ENCODE measurements at regions not wholly inside any gene's neighbourhood (a gene's known extent, or its start where the extent isn't known, plus 50 kb on each side); places are given as distances from the start of the nearest gene placed in this dataset.

GRCh38 chr4:58205446-58206235 is 1095.5 kb upstream of the IGFBP7 start:
- no peak for DNase-seq (ENCODE audit: low spot score)

GRCh38 chr4:58192217-58192616 is 1082.0 kb upstream of the IGFBP7 start:
- DNase-seq (ENCODE audit: low spot score), result no peak

GRCh38 chr4:58191109-58191508 is 1080.9 kb upstream of the IGFBP7 start:
- no peak for DNase-seq (ENCODE audit: low spot score)

GRCh38 chr4:58188316-58188715 is 1078.1 kb upstream of the IGFBP7 start:
- no peak for DNase-seq (ENCODE audit: low spot score)

GRCh38 chr4:58175024-58175423 is 1064.8 kb upstream of the IGFBP7 start:
- no peak for DNase-seq (ENCODE audit: low spot score)

- DNase-seq (ENCODE audit: low spot score), result no peak
Measured at GRCh38 chr4:58166490-58166889, 1056.3 kb upstream of the IGFBP7 start.

GRCh38 chr4:58163156-58163555 is 1053.0 kb upstream of the IGFBP7 start:
- peak; percentile 75 for DNase-seq (ENCODE audit: low spot score)

GRCh38 chr4:58149404-58150085 is 1039.4 kb upstream of the IGFBP7 start:
- no peak for DNase-seq (ENCODE audit: low spot score)

- no peak for DNase-seq (ENCODE audit: low spot score)
Measured at GRCh38 chr4:58144721-58145120, 1034.5 kb upstream of the IGFBP7 start.

- DNase-seq (ENCODE audit: low spot score), result no peak
Measured at GRCh38 chr4:58138786-58139668, 1028.8 kb upstream of the IGFBP7 start.

GRCh38 chr4:58136604-58137003 is 1026.4 kb upstream of the IGFBP7 start:
- no peak for DNase-seq (ENCODE audit: low spot score)

GRCh38 chr4:58127680-58128079 is 1017.5 kb upstream of the IGFBP7 start:
- no peak for DNase-seq (ENCODE audit: low spot score)

GRCh38 chr4:58119298-58119697 is 1009.1 kb upstream of the IGFBP7 start:
- DNase-seq (ENCODE audit: low spot score), result no peak

GRCh38 chr4:58113126-58113525 is 1002.9 kb upstream of the IGFBP7 start:
- no peak for DNase-seq (ENCODE audit: low spot score)

GRCh38 chr4:58111818-58112217 is 1001.6 kb upstream of the IGFBP7 start:
- no peak for DNase-seq (ENCODE audit: low spot score)

- DNase-seq (ENCODE audit: low spot score), result no peak
Measured at GRCh38 chr4:58093352-58093751, 983.2 kb upstream of the IGFBP7 start.

- DNase-seq (ENCODE audit: low spot score), result no peak
Measured at GRCh38 chr4:58090539-58090938, 980.4 kb upstream of the IGFBP7 start.

GRCh38 chr4:58081356-58081755 is 971.2 kb upstream of the IGFBP7 start:
- no peak for DNase-seq (ENCODE audit: low spot score)

GRCh38 chr4:58075724-58076123 is 965.5 kb upstream of the IGFBP7 start:
- no peak for DNase-seq (ENCODE audit: low spot score)

GRCh38 chr4:58074382-58074781 is 964.2 kb upstream of the IGFBP7 start:
- no peak for DNase-seq (ENCODE audit: low spot score)

GRCh38 chr4:58070726-58071125 is 960.5 kb upstream of the IGFBP7 start:
- no peak for DNase-seq (ENCODE audit: low spot score)

GRCh38 chr4:58064653-58065052 is 954.5 kb upstream of the IGFBP7 start:
- no peak for DNase-seq (ENCODE audit: low spot score)
